CD4-positive, alpha-beta T cell treated with Interferon alpha-2 for 1 hour (primary cell): ENCODE measurements at regions not wholly inside any gene's neighbourhood (a gene's known extent, or its start where the extent isn't known, plus 50 kb on each side); places are given as distances from the start of the nearest gene placed in this dataset.

Source experiments
- DNase-seq, 2 donors: peaks; one replicate each; pipeline ENCODE4 v3.0.0-alpha.2; 2020 to 2022

- no peak for DNase-seq
Observed at GRCh38 chr6:133583907-133584427, 304.9 kb upstream of the TCF21 start.

- no peak for DNase-seq
Observed at GRCh38 chr6:133584823-133585222, 304.1 kb upstream of the TCF21 start.

GRCh38 chr6:133585978-133586377 lies 302.9 kb upstream of the TCF21 start:
- DNase-seq: no peak

- no peak for DNase-seq
Observed at GRCh38 chr6:133587546-133588160, 301.3 kb upstream of the TCF21 start.

- DNase-seq: no peak
Observed at GRCh38 chr6:133590196-133590595, 298.7 kb upstream of the TCF21 start.

- DNase-seq: no peak
Observed at GRCh38 chr6:133590814-133591213, 298.1 kb upstream of the TCF21 start.

GRCh38 chr6:133591275-133591674 lies 297.6 kb upstream of the TCF21 start:
- DNase-seq: no peak

- no peak for DNase-seq
Observed at GRCh38 chr6:133594652-133595110, 294.2 kb upstream of the TCF21 start.

- DNase-seq: no peak
Observed at GRCh38 chr6:133595111-133595761, 293.7 kb upstream of the TCF21 start.

GRCh38 chr6:133606852-133607251 lies 282.1 kb upstream of the TCF21 start:
- no peak for DNase-seq

- DNase-seq: no peak
Observed at GRCh38 chr6:133608620-133609019, 280.3 kb upstream of the TCF21 start.

- no peak for DNase-seq
Observed at GRCh38 chr6:133609415-133610226, 279.3 kb upstream of the TCF21 start.

- DNase-seq: no peak
Observed at GRCh38 chr6:133610227-133610840, 278.6 kb upstream of the TCF21 start.

- no peak for DNase-seq
Observed at GRCh38 chr6:133610971-133611370, 277.9 kb upstream of the TCF21 start.

- DNase-seq: no peak
Observed at GRCh38 chr6:133612459-133612858, 276.5 kb upstream of the TCF21 start.

GRCh38 chr6:133613211-133613610 lies 275.7 kb upstream of the TCF21 start:
- DNase-seq: no peak

- DNase-seq: no peak
Observed at GRCh38 chr6:133621751-133622150, 267.2 kb upstream of the TCF21 start.

- no peak for DNase-seq
Observed at GRCh38 chr6:133623065-133623464, 265.8 kb upstream of the TCF21 start.

- no peak for DNase-seq
Observed at GRCh38 chr6:133623621-133624020, 265.3 kb upstream of the TCF21 start.

GRCh38 chr6:133626096-133626666 lies 262.7 kb upstream of the TCF21 start:
- no peak for DNase-seq

GRCh38 chr6:133629970-133630369 lies 258.9 kb upstream of the TCF21 start:
- DNase-seq: no peak

GRCh38 chr6:133630651-133631050 lies 258.3 kb upstream of the TCF21 start:
- DNase-seq: no peak

GRCh38 chr6:133631421-133631820 lies 257.5 kb upstream of the TCF21 start:
- DNase-seq: no peak
